PFSK-1 (cell line): ENCODE measurements at regions not wholly inside any gene's neighbourhood (a gene's known extent, or its start where the extent isn't known, plus 50 kb on each side); places are given as distances from the start of the nearest gene placed in this dataset.

ENCODE experiments used
- FOXP2 ChIP-seq: optimal IDR thresholded peaks from 2 replicates; pipeline ENCODE3; 2011; ENCODE audit warnings: borderline replicate concordance, control low read depth, inconsistent platforms; ENCODE audit not compliant: insufficient read depth; ENCODE audit errors: extremely low read length, extremely low read depth
- REST ChIP-seq, 2 experiments: IDR thresholded peaks; 2 replicates each; pipeline versions ENCODE4 v1.6.1 to v1.8.0; 2011 to 2012; ENCODE audit warnings: low read depth in 2 of 2, low read length in 2 of 2, control low read depth in 1 of 2, inconsistent platforms in 1 of 2, mild to moderate bottlenecking in 1 of 2, moderate library complexity in 1 of 2; ENCODE audit not compliant: insufficient read depth in 1 of 2

- TF ChIP-seq REST (IDR thresholded peaks at IDR 0.05; ENCODE audit: insufficient read depth in 1 of 2, low read depth in 2 of 2, low read length in 2 of 2) = no peak
- no peak for TF ChIP-seq FOXP2
Measured at GRCh38 chr1:212528501-212528900, 80.1 kb upstream of the ATF3 start.
